ENCODE measurements at regions not wholly inside any gene's neighbourhood (a gene's known extent, or its start where the extent isn't known, plus 50 kb on each side); places are given as distances from the start of the nearest gene placed in this dataset.

- no peak for DNase-seq (ENCODE audit: low read depth)
- H3K4me3 ChIP-seq (replicated peaks; ENCODE audit: low read depth, low read length): no peak overlapping the region
- TF ChIP-seq CTCF (IDR thresholded peaks at IDR 0.05; ENCODE audit: low read length, missing control alignments): no peak
Observed at GRCh38 chr5:125704888-125705287, 718.3 kb upstream of the GRAMD2B start.

GRCh38 chr5:125708583-125708982 lies 714.6 kb upstream of the GRAMD2B start:
- no peak overlapping the region for H3K4me3 ChIP-seq (replicated peaks; ENCODE audit: low read depth, low read length)
- DNase-seq (ENCODE audit: low read depth): no peak
- no peak for TF ChIP-seq CTCF (IDR thresholded peaks at IDR 0.05; ENCODE audit: low read length, missing control alignments)

- no peak overlapping the region for H3K4me3 ChIP-seq (replicated peaks; ENCODE audit: low read depth, low read length)
- no peak for DNase-seq (ENCODE audit: low read depth)
- TF ChIP-seq CTCF (IDR thresholded peaks at IDR 0.05; ENCODE audit: low read length, missing control alignments): no peak
Observed at GRCh38 chr5:125710745-125711144, 712.5 kb upstream of the GRAMD2B start.

- DNase-seq (ENCODE audit: low read depth): no peak
- TF ChIP-seq CTCF (IDR thresholded peaks at IDR 0.05; ENCODE audit: low read length, missing control alignments): no peak
- no peak overlapping the region for H3K4me3 ChIP-seq (replicated peaks; ENCODE audit: low read depth, low read length)
Observed at GRCh38 chr5:125712397-125712796, 710.8 kb upstream of the GRAMD2B start.

GRCh38 chr5:125713109-125713805 lies 710.0 kb upstream of the GRAMD2B start:
- TF ChIP-seq CTCF (IDR thresholded peaks at IDR 0.05; ENCODE audit: low read length, missing control alignments): no peak
- H3K4me3 ChIP-seq (replicated peaks; ENCODE audit: low read depth, low read length): no peak overlapping the region
- DNase-seq (ENCODE audit: low read depth): no peak

GRCh38 chr5:125715216-125715615 lies 708.0 kb upstream of the GRAMD2B start:
- TF ChIP-seq CTCF (IDR thresholded peaks at IDR 0.05; ENCODE audit: low read length, missing control alignments): no peak
- no peak for DNase-seq (ENCODE audit: low read depth)

GRCh38 chr5:125717209-125717608 lies 706.0 kb upstream of the GRAMD2B start:
- DNase-seq (ENCODE audit: low read depth): peak; percentile 37
- no peak overlapping the region for H3K4me3 ChIP-seq (replicated peaks; ENCODE audit: low read depth, low read length)
- no peak for TF ChIP-seq CTCF (IDR thresholded peaks at IDR 0.05; ENCODE audit: low read length, missing control alignments)

More at GRCh38 chr5:125715216-125715615, 708.0 kb upstream of the GRAMD2B start:
- H3K4me3 ChIP-seq (replicated peaks; ENCODE audit: low read depth, low read length): no peak overlapping the region
